NCI-H2196 (cell line): ENCODE measurements at regions not wholly inside any gene's neighbourhood (a gene's known extent, or its start where the extent isn't known, plus 50 kb on each side); places are given as distances from the start of the nearest gene placed in this dataset.
"Not testable (repeated sequence)": the region's sequence is repeated elsewhere in the genome, so short reads cannot be mapped to it uniquely, and the experiment has no call there.

Experiments
- DNase-seq: peaks from one replicate; lab custom pipeline; 2025; ENCODE audit not compliant: unreplicated experiment; lab: John Stamatoyannopoulos, UW

GRCh38 chrY:26372480-26372879 lies 750.6 kb downstream of the CDY1 start:
- DNase-seq = not testable (repeated sequence)

- DNase-seq = no peak
Observed at GRCh38 chrY:26408671-26409328, 786.9 kb downstream of the CDY1 start.

- DNase-seq = no peak
Observed at GRCh38 chrY:26409329-26409712, 787.4 kb downstream of the CDY1 start.
